ENCODE measurements at regions not wholly inside any gene's neighbourhood (a gene's known extent, or its start where the extent isn't known, plus 50 kb on each side); places are given as distances from the start of the nearest gene placed in this dataset.

- no peak overlapping the region for H3K4me3 ChIP-seq (ENCODE audit: low read depth, low read length)
- DNase-seq (ENCODE audit: low read depth): no peak
- TF ChIP-seq MYC (IDR thresholded peaks at IDR 0.05; ENCODE audit: low read depth, low read length) (no peak), CTCF (IDR thresholded peaks at IDR 0.05; ENCODE audit: low read depth, low read length) (no peak), POLR2A (IDR thresholded peaks at IDR 0.05; ENCODE audit: extremely low read depth, insufficient read length) (no peak)
- TF ChIP-seq, protein P1, sequence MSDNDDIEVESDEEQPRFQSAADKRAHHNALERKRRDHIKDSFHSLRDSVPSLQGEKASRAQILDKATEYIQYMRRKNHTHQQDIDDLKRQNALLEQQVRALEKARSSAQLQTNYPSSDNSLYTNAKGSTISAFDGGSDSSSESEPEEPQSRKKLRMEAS (IDR thresholded peaks at IDR 0.05; ENCODE audit: low read depth, low read length): no peak
Measured at GRCh38 chr4:20622701-20623100, 77.6 kb upstream of the PACRGL start.

- DNase-seq (ENCODE audit: low read depth): peak; percentile 12
- no peak overlapping the region for H3K4me3 ChIP-seq (ENCODE audit: low read depth, low read length)
- no peak for TF ChIP-seq CTCF (IDR thresholded peaks at IDR 0.05; ENCODE audit: low read depth, low read length)
- no peak for TF ChIP-seq MYC (IDR thresholded peaks at IDR 0.05; ENCODE audit: low read depth, low read length)
- TF ChIP-seq, protein P1 (IDR thresholded peaks at IDR 0.05; ENCODE audit: low read depth, low read length): no peak
- TF ChIP-seq POLR2A (IDR thresholded peaks at IDR 0.05; ENCODE audit: extremely low read depth, insufficient read length): no peak
Measured at GRCh38 chr4:20623939-20624338, 76.3 kb upstream of the PACRGL start.

GRCh38 chr4:20624793-20625374, 75.4 kb upstream of the PACRGL start:
- DNase-seq (ENCODE audit: low read depth): no peak
- no peak overlapping the region for H3K4me3 ChIP-seq (ENCODE audit: low read depth, low read length)

DNA sequence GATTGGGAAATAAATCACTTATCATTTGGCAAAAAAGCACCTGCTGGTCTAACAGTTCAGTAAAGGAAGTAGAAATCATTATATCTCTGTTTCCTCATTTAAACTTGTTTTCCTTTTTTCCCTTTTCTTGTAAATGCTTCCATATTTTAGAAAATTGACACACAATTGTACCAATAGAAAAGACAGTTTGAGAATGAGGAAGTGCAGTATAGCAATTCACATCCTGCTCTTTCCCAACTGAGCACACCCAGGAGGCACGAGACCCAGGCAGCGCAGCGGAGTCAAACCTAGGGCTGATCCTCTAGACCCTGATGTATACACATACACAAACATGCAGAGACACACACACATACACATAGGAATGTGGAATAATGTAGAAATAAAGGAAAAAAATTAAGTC, 74.8 kb upstream of the PACRGL start:
- DNase-seq (ENCODE audit: low read depth): peak; percentile 73
- no peak overlapping the region for H3K4me3 ChIP-seq (ENCODE audit: low read depth, low read length)
- no peak for TF ChIP-seq POLR2A (IDR thresholded peaks at IDR 0.05; ENCODE audit: extremely low read depth, insufficient read length)
- TF ChIP-seq, protein P1 (IDR thresholded peaks at IDR 0.05; ENCODE audit: low read depth, low read length): no peak
- no peak for TF ChIP-seq MYC (IDR thresholded peaks at IDR 0.05; ENCODE audit: low read depth, low read length)
- no peak for TF ChIP-seq CTCF (IDR thresholded peaks at IDR 0.05; ENCODE audit: low read depth, low read length)

More at GRCh38 chr4:20624793-20625374, 75.4 kb upstream of the PACRGL start:
- TF ChIP-seq POLR2A (IDR thresholded peaks at IDR 0.05; ENCODE audit: extremely low read depth, insufficient read length): no peak
- TF ChIP-seq, protein P1 (IDR thresholded peaks at IDR 0.05; ENCODE audit: low read depth, low read length): no peak
- TF ChIP-seq MYC (IDR thresholded peaks at IDR 0.05; ENCODE audit: low read depth, low read length): no peak
- TF ChIP-seq CTCF (IDR thresholded peaks at IDR 0.05; ENCODE audit: low read depth, low read length): no peak

DNA sequence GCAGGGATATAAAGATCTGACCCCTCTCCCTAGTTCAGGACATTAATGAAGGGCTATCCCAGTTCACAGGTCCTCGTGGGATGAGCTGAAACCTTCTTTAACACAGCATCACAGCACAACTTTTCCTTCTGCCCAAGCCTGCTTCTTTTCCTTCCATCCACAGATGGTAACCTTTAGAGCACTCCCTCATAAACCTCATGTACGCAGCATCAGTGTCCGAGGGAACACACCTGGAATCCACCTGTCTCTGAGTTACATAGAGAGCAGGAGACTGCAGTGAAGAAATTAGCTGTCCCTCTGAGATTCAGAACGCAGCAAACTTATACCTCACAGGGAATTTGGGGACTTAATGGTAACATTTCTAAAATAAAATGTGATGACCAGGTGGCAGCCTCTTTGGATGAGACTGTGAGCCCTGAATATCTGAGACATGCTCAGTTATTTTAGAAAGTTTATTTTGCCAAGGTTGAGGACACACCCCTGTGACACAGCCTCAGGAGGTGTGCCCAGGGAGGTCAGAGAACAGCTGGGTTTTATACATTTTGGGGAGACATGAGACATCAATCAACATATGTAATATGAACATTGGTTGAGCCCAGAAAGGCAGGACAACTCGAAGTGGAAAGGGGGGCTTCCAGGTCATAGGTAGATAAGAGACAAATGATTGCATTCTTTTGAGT, 73.8 kb upstream of the PACRGL start:
- DNase-seq (ENCODE audit: low read depth): no peak

More for the DNA sequence above, 73.8 kb upstream of the PACRGL start:
- H3K4me3 ChIP-seq (ENCODE audit: low read depth, low read length): no peak overlapping the region
- TF ChIP-seq MYC (IDR thresholded peaks at IDR 0.05; ENCODE audit: low read depth, low read length) (no peak), POLR2A (IDR thresholded peaks at IDR 0.05; ENCODE audit: extremely low read depth, insufficient read length) (no peak), CTCF (IDR thresholded peaks at IDR 0.05; ENCODE audit: low read depth, low read length) (no peak)
- TF ChIP-seq, protein P1 (IDR thresholded peaks at IDR 0.05; ENCODE audit: low read depth, low read length): no peak
